ENCODE measurements at regions not wholly inside any gene's neighbourhood (a gene's known extent, or its start where the extent isn't known, plus 50 kb on each side); places are given as distances from the start of the nearest gene placed in this dataset.

DNA sequence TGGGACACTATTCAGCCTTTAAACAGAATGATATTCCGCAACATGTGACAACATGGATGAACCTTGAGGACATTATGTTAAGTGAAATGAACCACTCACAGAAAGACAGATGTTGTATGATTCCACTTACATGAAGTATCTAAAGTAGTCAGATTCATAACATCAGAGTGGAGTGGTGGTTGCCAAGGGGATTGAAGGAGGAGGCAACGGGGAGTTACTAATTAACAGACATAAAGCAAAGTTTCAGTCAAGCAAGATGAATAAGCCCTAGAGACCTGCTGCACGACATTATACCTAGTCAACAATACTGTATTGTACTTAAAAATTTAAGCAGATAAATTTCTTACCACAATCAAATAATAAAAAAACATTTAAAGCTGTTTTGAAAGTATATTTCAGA lies 105.0 kb upstream of the NR0B1 start:
- TF ChIP-seq, protein P1, sequence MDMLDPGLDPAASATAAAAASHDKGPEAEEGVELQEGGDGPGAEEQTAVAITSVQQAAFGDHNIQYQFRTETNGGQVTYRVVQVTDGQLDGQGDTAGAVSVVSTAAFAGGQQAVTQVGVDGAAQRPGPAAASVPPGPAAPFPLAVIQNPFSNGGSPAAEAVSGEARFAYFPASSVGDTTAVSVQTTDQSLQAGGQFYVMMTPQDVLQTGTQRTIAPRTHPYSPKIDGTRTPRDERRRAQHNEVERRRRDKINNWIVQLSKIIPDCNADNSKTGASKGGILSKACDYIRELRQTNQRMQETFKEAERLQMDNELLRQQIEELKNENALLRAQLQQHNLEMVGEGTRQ (IDR thresholded peaks at IDR 0.05; ENCODE audit: low read length), result no peak
- TF ChIP-seq, protein P2, sequence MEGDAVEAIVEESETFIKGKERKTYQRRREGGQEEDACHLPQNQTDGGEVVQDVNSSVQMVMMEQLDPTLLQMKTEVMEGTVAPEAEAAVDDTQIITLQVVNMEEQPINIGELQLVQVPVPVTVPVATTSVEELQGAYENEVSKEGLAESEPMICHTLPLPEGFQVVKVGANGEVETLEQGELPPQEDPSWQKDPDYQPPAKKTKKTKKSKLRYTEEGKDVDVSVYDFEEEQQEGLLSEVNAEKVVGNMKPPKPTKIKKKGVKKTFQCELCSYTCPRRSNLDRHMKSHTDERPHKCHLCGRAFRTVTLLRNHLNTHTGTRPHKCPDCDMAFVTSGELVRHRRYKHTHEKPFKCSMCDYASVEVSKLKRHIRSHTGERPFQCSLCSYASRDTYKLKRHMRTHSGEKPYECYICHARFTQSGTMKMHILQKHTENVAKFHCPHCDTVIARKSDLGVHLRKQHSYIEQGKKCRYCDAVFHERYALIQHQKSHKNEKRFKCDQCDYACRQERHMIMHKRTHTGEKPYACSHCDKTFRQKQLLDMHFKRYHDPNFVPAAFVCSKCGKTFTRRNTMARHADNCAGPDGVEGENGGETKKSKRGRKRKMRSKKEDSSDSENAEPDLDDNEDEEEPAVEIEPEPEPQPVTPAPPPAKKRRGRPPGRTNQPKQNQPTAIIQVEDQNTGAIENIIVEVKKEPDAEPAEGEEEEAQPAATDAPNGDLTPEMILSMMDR (IDR thresholded peaks at IDR 0.05; ENCODE audit: control extremely low read depth in 1 of 3, insufficient read depth in 1 of 3, low read depth in 1 of 3, low read length in 3 of 3), result no peak
- no peak for TF ChIP-seq POLR2A (IDR thresholded peaks at IDR 0.05; ENCODE audit: control extremely low read depth in 1 of 2, low read depth in 2 of 2, low read length in 2 of 2)
- no peak for TF ChIP-seq NRF1 (IDR thresholded peaks at IDR 0.05; ENCODE audit: low read depth, low read length)
- TF ChIP-seq, protein P3, sequence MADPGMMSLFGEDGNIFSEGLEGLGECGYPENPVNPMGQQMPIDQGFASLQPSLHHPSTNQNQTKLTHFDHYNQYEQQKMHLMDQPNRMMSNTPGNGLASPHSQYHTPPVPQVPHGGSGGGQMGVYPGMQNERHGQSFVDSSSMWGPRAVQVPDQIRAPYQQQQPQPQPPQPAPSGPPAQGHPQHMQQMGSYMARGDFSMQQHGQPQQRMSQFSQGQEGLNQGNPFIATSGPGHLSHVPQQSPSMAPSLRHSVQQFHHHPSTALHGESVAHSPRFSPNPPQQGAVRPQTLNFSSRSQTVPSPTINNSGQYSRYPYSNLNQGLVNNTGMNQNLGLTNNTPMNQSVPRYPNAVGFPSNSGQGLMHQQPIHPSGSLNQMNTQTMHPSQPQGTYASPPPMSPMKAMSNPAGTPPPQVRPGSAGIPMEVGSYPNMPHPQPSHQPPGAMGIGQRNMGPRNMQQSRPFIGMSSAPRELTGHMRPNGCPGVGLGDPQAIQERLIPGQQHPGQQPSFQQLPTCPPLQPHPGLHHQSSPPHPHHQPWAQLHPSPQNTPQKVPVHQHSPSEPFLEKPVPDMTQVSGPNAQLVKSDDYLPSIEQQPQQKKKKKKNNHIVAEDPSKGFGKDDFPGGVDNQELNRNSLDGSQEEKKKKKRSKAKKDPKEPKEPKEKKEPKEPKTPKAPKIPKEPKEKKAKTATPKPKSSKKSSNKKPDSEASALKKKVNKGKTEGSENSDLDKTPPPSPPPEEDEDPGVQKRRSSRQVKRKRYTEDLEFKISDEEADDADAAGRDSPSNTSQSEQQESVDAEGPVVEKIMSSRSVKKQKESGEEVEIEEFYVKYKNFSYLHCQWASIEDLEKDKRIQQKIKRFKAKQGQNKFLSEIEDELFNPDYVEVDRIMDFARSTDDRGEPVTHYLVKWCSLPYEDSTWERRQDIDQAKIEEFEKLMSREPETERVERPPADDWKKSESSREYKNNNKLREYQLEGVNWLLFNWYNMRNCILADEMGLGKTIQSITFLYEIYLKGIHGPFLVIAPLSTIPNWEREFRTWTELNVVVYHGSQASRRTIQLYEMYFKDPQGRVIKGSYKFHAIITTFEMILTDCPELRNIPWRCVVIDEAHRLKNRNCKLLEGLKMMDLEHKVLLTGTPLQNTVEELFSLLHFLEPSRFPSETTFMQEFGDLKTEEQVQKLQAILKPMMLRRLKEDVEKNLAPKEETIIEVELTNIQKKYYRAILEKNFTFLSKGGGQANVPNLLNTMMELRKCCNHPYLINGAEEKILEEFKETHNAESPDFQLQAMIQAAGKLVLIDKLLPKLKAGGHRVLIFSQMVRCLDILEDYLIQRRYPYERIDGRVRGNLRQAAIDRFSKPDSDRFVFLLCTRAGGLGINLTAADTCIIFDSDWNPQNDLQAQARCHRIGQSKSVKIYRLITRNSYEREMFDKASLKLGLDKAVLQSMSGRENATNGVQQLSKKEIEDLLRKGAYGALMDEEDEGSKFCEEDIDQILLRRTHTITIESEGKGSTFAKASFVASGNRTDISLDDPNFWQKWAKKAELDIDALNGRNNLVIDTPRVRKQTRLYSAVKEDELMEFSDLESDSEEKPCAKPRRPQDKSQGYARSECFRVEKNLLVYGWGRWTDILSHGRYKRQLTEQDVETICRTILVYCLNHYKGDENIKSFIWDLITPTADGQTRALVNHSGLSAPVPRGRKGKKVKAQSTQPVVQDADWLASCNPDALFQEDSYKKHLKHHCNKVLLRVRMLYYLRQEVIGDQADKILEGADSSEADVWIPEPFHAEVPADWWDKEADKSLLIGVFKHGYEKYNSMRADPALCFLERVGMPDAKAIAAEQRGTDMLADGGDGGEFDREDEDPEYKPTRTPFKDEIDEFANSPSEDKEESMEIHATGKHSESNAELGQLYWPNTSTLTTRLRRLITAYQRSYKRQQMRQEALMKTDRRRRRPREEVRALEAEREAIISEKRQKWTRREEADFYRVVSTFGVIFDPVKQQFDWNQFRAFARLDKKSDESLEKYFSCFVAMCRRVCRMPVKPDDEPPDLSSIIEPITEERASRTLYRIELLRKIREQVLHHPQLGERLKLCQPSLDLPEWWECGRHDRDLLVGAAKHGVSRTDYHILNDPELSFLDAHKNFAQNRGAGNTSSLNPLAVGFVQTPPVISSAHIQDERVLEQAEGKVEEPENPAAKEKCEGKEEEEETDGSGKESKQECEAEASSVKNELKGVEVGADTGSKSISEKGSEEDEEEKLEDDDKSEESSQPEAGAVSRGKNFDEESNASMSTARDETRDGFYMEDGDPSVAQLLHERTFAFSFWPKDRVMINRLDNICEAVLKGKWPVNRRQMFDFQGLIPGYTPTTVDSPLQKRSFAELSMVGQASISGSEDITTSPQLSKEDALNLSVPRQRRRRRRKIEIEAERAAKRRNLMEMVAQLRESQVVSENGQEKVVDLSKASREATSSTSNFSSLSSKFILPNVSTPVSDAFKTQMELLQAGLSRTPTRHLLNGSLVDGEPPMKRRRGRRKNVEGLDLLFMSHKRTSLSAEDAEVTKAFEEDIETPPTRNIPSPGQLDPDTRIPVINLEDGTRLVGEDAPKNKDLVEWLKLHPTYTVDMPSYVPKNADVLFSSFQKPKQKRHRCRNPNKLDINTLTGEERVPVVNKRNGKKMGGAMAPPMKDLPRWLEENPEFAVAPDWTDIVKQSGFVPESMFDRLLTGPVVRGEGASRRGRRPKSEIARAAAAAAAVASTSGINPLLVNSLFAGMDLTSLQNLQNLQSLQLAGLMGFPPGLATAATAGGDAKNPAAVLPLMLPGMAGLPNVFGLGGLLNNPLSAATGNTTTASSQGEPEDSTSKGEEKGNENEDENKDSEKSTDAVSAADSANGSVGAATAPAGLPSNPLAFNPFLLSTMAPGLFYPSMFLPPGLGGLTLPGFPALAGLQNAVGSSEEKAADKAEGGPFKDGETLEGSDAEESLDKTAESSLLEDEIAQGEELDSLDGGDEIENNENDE (IDR thresholded peaks at IDR 0.05; ENCODE audit: insufficient replicate concordance, low read length), result no peak
- no peak for TF ChIP-seq KDM4A (IDR thresholded peaks at IDR 0.05; ENCODE audit: low read depth, low read length, severe bottlenecking)
- TF ChIP-seq EP300 (IDR thresholded peaks at IDR 0.05; ENCODE audit: borderline replicate concordance in 1 of 2, low read depth in 2 of 2, low read length in 2 of 2), result no peak
- no peak for TF ChIP-seq EGR1 (IDR thresholded peaks at IDR 0.05; ENCODE audit: borderline replicate concordance, low read depth, low read length)
- no peak for TF ChIP-seq BACH1 (IDR thresholded peaks at IDR 0.05; ENCODE audit: low read length)
